ENCODE measurements at regions not wholly inside any gene's neighbourhood (a gene's known extent, or its start where the extent isn't known, plus 50 kb on each side); places are given as distances from the start of the nearest gene placed in this dataset.

- no peak for DNase-seq
- no peaks in the 10 kb centered on the region for H3K9me3 ChIP-seq (replicated peaks; ENCODE audit: control insufficient read depth, low read depth, low read length)
- H3K36me3 ChIP-seq (ENCODE audit: control insufficient read depth, insufficient read depth, low read length), result no peaks in the 10 kb centered on the region
- WGBS (ENCODE audit: insufficient coverage), result 60% methylated on average over 1 of the region's 19 CpGs
- no peak overlapping the region for H3K4me3 ChIP-seq (ENCODE audit: low read length)
- H3K27ac ChIP-seq (ENCODE audit: low read length), result no peak overlapping the region
- H3K4me1 ChIP-seq (ENCODE audit: control insufficient read depth, insufficient read depth, low read length), result peaks cover 3% of the 10 kb centered on the region
- peaks cover 53% of the 10 kb centered on the region for H3K27me3 ChIP-seq (ENCODE audit: control insufficient read depth, insufficient read depth, low read length)
Measured at GRCh38 chr16:86365513-86366273, 144.6 kb upstream of the FOXF1 start.

- WGBS (ENCODE audit: insufficient coverage), result no CpG with 5 or more reads among the region's 1 CpG
- Histone ChIP-seq H3K4me1 (ENCODE audit: control insufficient read depth, insufficient read depth, low read length) (peaks cover 3% of the 10 kb centered on the region), H3K27me3 (ENCODE audit: control insufficient read depth, insufficient read depth, low read length) (peaks cover 52% of the 10 kb centered on the region), H3K4me3 (ENCODE audit: low read length) (no peak overlapping the region), H3K27ac (ENCODE audit: low read length) (no peak overlapping the region), H3K9me3 (replicated peaks; ENCODE audit: control insufficient read depth, low read depth, low read length) (no peaks in the 10 kb centered on the region), H3K36me3 (ENCODE audit: control insufficient read depth, insufficient read depth, low read length) (no peaks in the 10 kb centered on the region)
- DNase-seq, result peak; percentile 41
Measured at GRCh38 chr16:86366481-86366880, 143.8 kb upstream of the FOXF1 start.

- no peaks in the 10 kb centered on the region for H3K36me3 ChIP-seq (ENCODE audit: control insufficient read depth, insufficient read depth, low read length)
- no peak for DNase-seq
- no peak overlapping the region for H3K4me3 ChIP-seq (ENCODE audit: low read length)
- H3K27me3 ChIP-seq (ENCODE audit: control insufficient read depth, insufficient read depth, low read length), result peaks cover 53% of the 10 kb centered on the region
- peaks cover 3% of the 10 kb centered on the region for H3K4me1 ChIP-seq (ENCODE audit: control insufficient read depth, insufficient read depth, low read length)
- H3K9me3 ChIP-seq (replicated peaks; ENCODE audit: control insufficient read depth, low read depth, low read length), result no peaks in the 10 kb centered on the region
- 48% methylated on average over 5 of the region's 12 CpGs for WGBS (ENCODE audit: insufficient coverage)
- H3K27ac ChIP-seq (ENCODE audit: low read length), result no peak overlapping the region
Measured at GRCh38 chr16:86367291-86368072, 142.8 kb upstream of the FOXF1 start.

GRCh38 chr16:86368261-86368660 lies 142.1 kb upstream of the FOXF1 start:
- Histone ChIP-seq H3K27me3 (ENCODE audit: control insufficient read depth, insufficient read depth, low read length) (peaks cover 54% of the 10 kb centered on the region), H3K4me1 (ENCODE audit: control insufficient read depth, insufficient read depth, low read length) (peaks cover 3% of the 10 kb centered on the region), H3K27ac (ENCODE audit: low read length) (no peak overlapping the region), H3K4me3 (ENCODE audit: low read length) (no peak overlapping the region), H3K36me3 (ENCODE audit: control insufficient read depth, insufficient read depth, low read length) (no peaks in the 10 kb centered on the region), H3K9me3 (replicated peaks; ENCODE audit: control insufficient read depth, low read depth, low read length) (no peaks in the 10 kb centered on the region)
- WGBS (ENCODE audit: insufficient coverage), result 59% methylated on average over 10 of the region's 12 CpGs
- no peak for DNase-seq

- DNase-seq, result no peak
- WGBS (ENCODE audit: insufficient coverage), result no CpG with 5 or more reads among the region's 6 CpGs
- no peaks in the 10 kb centered on the region for H3K36me3 ChIP-seq (ENCODE audit: control insufficient read depth, insufficient read depth, low read length)
- H3K9me3 ChIP-seq (replicated peaks; ENCODE audit: control insufficient read depth, low read depth, low read length), result peaks cover 11% of the 10 kb centered on the region
- peaks cover 3% of the 10 kb centered on the region for H3K4me1 ChIP-seq (ENCODE audit: control insufficient read depth, insufficient read depth, low read length)
- H3K27me3 ChIP-seq (ENCODE audit: control insufficient read depth, insufficient read depth, low read length), result peaks cover 51% of the 10 kb centered on the region
- no peak overlapping the region for H3K27ac ChIP-seq (ENCODE audit: low read length)
- no peak overlapping the region for H3K4me3 ChIP-seq (ENCODE audit: low read length)
Measured at GRCh38 chr16:86370062-86370461, 140.3 kb upstream of the FOXF1 start.

- Histone ChIP-seq H3K27ac (ENCODE audit: low read length) (no peak overlapping the region), H3K4me3 (ENCODE audit: low read length) (no peak overlapping the region), H3K36me3 (ENCODE audit: control insufficient read depth, insufficient read depth, low read length) (no peaks in the 10 kb centered on the region), H3K4me1 (ENCODE audit: control insufficient read depth, insufficient read depth, low read length) (peaks cover 3% of the 10 kb centered on the region), H3K9me3 (replicated peaks; ENCODE audit: control insufficient read depth, low read depth, low read length) (peaks cover 11% of the 10 kb centered on the region), H3K27me3 (ENCODE audit: control insufficient read depth, insufficient read depth, low read length) (peaks cover 46% of the 10 kb centered on the region)
- DNase-seq, result no peak
- WGBS (ENCODE audit: insufficient coverage), result 66% methylated on average over 17 of the region's 20 CpGs
Measured at GRCh38 chr16:86371083-86371803, 139.1 kb upstream of the FOXF1 start.

GRCh38 chr16:86372193-86372592 lies 138.1 kb upstream of the FOXF1 start:
- H3K27me3 ChIP-seq (ENCODE audit: control insufficient read depth, insufficient read depth, low read length), result peaks cover 50% of the 10 kb centered on the region
- H3K27ac ChIP-seq (ENCODE audit: low read length), result no peak overlapping the region
- H3K4me3 ChIP-seq (ENCODE audit: low read length), result no peak overlapping the region
- H3K4me1 ChIP-seq (ENCODE audit: control insufficient read depth, insufficient read depth, low read length), result peaks cover 3% of the 10 kb centered on the region
- WGBS (ENCODE audit: insufficient coverage), result 74% methylated on average over 4 of the region's 8 CpGs
- H3K9me3 ChIP-seq (replicated peaks; ENCODE audit: control insufficient read depth, low read depth, low read length), result peaks cover 11% of the 10 kb centered on the region
- no peaks in the 10 kb centered on the region for H3K36me3 ChIP-seq (ENCODE audit: control insufficient read depth, insufficient read depth, low read length)
- no peak for DNase-seq

GRCh38 chr16:86373276-86373901 lies 136.9 kb upstream of the FOXF1 start:
- peaks cover 11% of the 10 kb centered on the region for H3K9me3 ChIP-seq (replicated peaks; ENCODE audit: control insufficient read depth, low read depth, low read length)
- 67% methylated on average over 15 of the region's 16 CpGs for WGBS (ENCODE audit: insufficient coverage)
- H3K27me3 ChIP-seq (ENCODE audit: control insufficient read depth, insufficient read depth, low read length), result peaks cover 51% of the 10 kb centered on the region
- H3K36me3 ChIP-seq (ENCODE audit: control insufficient read depth, insufficient read depth, low read length), result no peaks in the 10 kb centered on the region
- H3K4me3 ChIP-seq (ENCODE audit: low read length), result no peak overlapping the region
- no peak overlapping the region for H3K27ac ChIP-seq (ENCODE audit: low read length)
- no peak for DNase-seq
- no peaks in the 10 kb centered on the region for H3K4me1 ChIP-seq (ENCODE audit: control insufficient read depth, insufficient read depth, low read length)

- no peak overlapping the region for H3K4me3 ChIP-seq (ENCODE audit: low read length)
- no peaks in the 10 kb centered on the region for H3K36me3 ChIP-seq (ENCODE audit: control insufficient read depth, insufficient read depth, low read length)
- WGBS (ENCODE audit: insufficient coverage), result 50% methylated on average over 1 of the region's 6 CpGs
- peak; percentile 67 for DNase-seq
- H3K9me3 ChIP-seq (replicated peaks; ENCODE audit: control insufficient read depth, low read depth, low read length), result peaks cover 11% of the 10 kb centered on the region
- no peaks in the 10 kb centered on the region for H3K4me1 ChIP-seq (ENCODE audit: control insufficient read depth, insufficient read depth, low read length)
- no peak overlapping the region for H3K27ac ChIP-seq (ENCODE audit: low read length)
- H3K27me3 ChIP-seq (ENCODE audit: control insufficient read depth, insufficient read depth, low read length), result peaks cover 55% of the 10 kb centered on the region
Measured at GRCh38 chr16:86374603-86375130, 135.7 kb upstream of the FOXF1 start.

All from muscle of leg (tissue), 3 donors.